ENCODE measurements at regions not wholly inside any gene's neighbourhood (a gene's known extent, or its start where the extent isn't known, plus 50 kb on each side); places are given as distances from the start of the nearest gene placed in this dataset.

DNA sequence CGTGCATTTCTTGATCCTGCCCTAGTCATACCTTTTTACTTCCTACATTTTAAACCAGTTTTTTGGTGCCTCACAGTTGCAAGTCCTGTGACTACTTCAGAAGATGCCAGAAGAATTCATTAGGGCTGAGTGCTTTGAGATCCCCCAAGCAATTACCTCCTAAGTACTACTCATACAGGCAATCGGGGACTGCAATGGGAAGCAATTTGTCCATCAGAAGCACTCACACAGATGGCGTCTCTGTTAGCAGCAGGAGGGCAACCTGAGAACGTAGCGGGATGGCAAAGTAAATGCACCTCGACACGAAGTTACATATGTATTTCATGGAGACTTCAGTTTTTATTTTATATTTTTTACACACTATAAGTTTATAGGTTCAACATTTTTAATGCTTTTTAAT is 188.3 kb downstream of the CAPZA3 start:
- TF ChIP-seq EZH2 (IDR thresholded peaks at IDR 0.05; ENCODE audit: borderline replicate concordance, low read depth, low read length, severe bottlenecking) (no peak), POLR2AphosphoS5 (IDR thresholded peaks at IDR 0.05; ENCODE audit: insufficient read depth, low read depth, low read length) (no peak), MAX (IDR thresholded peaks at IDR 0.05; ENCODE audit: insufficient read depth, insufficient read length) (no peak), GATA2 (IDR thresholded peaks at IDR 0.05; ENCODE audit: insufficient read depth, insufficient read length, low read depth, low read length) (no peak), MYC (IDR thresholded peaks at IDR 0.05; ENCODE audit: low read depth, low read length) (no peak), POLR2A (IDR thresholded peaks at IDR 0.05; ENCODE audit: low read depth, low read length) (no peak), JUN (IDR thresholded peaks at IDR 0.05; ENCODE audit: borderline replicate concordance, insufficient read depth, insufficient read length, low read depth) (no peak), FOS (IDR thresholded peaks at IDR 0.05; ENCODE audit: borderline replicate concordance, insufficient read depth, low read length) (no peak)
- TF ChIP-seq, protein P1, sequence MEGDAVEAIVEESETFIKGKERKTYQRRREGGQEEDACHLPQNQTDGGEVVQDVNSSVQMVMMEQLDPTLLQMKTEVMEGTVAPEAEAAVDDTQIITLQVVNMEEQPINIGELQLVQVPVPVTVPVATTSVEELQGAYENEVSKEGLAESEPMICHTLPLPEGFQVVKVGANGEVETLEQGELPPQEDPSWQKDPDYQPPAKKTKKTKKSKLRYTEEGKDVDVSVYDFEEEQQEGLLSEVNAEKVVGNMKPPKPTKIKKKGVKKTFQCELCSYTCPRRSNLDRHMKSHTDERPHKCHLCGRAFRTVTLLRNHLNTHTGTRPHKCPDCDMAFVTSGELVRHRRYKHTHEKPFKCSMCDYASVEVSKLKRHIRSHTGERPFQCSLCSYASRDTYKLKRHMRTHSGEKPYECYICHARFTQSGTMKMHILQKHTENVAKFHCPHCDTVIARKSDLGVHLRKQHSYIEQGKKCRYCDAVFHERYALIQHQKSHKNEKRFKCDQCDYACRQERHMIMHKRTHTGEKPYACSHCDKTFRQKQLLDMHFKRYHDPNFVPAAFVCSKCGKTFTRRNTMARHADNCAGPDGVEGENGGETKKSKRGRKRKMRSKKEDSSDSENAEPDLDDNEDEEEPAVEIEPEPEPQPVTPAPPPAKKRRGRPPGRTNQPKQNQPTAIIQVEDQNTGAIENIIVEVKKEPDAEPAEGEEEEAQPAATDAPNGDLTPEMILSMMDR (IDR thresholded peaks at IDR 0.05; ENCODE audit: extremely low read depth in 1 of 2, insufficient read depth in 1 of 2, low read depth in 1 of 2, low read length in 2 of 2), result no peak
